IPS-18a (cell line): ENCODE measurements at regions not wholly inside any gene's neighbourhood (a gene's known extent, or its start where the extent isn't known, plus 50 kb on each side); places are given as distances from the start of the nearest gene placed in this dataset.

Experiments used
- H3K27ac ChIP-seq: one replicate; pipeline ENCODE4 v1.5.1; 2013; ENCODE audit warnings: low read length
- H3K27me3 ChIP-seq: one replicate; pipeline ENCODE4 v1.6.1; 2013; ENCODE audit warnings: mild to moderate bottlenecking, low read length; ENCODE audit not compliant: control insufficient read depth, insufficient read depth
- H3K36me3 ChIP-seq: one replicate; pipeline ENCODE4 v1.6.1; 2013; ENCODE audit warnings: low read depth, low read length; ENCODE audit not compliant: control insufficient read depth
- H3K4me1 ChIP-seq: one replicate; pipeline ENCODE4 v1.6.1; 2013; ENCODE audit warnings: low read depth, low read length; ENCODE audit not compliant: control insufficient read depth
- H3K4me3 ChIP-seq: one replicate; pipeline ENCODE4 v1.5.1; 2013; ENCODE audit warnings: low read length
- H3K9ac ChIP-seq: one replicate; pipeline ENCODE4 v1.6.1; 2013; ENCODE audit warnings: mild to moderate bottlenecking, low read length, moderate library complexity
- H3K9me3 ChIP-seq: one replicate; pipeline ENCODE4 v1.6.1; 2013; ENCODE audit warnings: low read depth, low read length; ENCODE audit not compliant: control insufficient read depth

GRCh38 chr6:48429610-48430009 is 318.6 kb upstream of the PTCHD4 start:
- Histone ChIP-seq H3K27ac (no peak overlapping the region), H3K9me3 (no peaks in the 10 kb centered on the region), H3K4me1 (no peaks in the 10 kb centered on the region), H3K27me3 (no peaks in the 10 kb centered on the region), H3K4me3 (no peak overlapping the region), H3K9ac (no peak overlapping the region), H3K36me3 (no peaks in the 10 kb centered on the region)

GRCh38 chr6:48429021-48429420 is 318.0 kb upstream of the PTCHD4 start:
- H3K36me3 ChIP-seq: no peaks in the 10 kb centered on the region

DNA sequence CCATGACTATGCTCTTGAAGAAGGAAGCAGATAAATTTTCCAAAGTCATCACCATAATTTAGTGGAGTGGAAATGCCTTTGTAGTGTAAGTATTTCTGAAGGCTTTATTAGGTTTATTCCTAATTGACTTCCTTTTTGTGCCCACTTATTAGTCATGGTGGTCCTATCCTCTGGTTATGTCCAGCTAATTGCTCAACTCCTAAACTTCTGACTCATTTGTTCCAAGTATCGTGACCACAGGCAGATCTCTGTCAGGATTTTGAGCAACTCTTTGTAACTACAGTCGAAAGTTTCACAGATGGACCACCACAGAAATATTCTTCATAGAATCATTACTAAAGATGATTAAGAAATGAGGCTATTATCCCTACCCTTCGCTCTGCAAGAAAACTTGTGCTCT is 315.6 kb upstream of the PTCHD4 start:
- no peak overlapping the region for H3K27ac ChIP-seq
- H3K9ac ChIP-seq: no peak overlapping the region
- no peak overlapping the region for H3K4me3 ChIP-seq
- H3K27me3 ChIP-seq: no peaks in the 10 kb centered on the region
- H3K9me3 ChIP-seq: no peaks in the 10 kb centered on the region
- no peaks in the 10 kb centered on the region for H3K4me1 ChIP-seq
- H3K36me3 ChIP-seq: no peaks in the 10 kb centered on the region

More at GRCh38 chr6:48429021-48429420, 318.0 kb upstream of the PTCHD4 start:
- Histone ChIP-seq H3K9me3 (no peaks in the 10 kb centered on the region), H3K4me1 (no peaks in the 10 kb centered on the region), H3K27me3 (no peaks in the 10 kb centered on the region), H3K27ac (no peak overlapping the region), H3K4me3 (no peak overlapping the region), H3K9ac (no peak overlapping the region)

DNA sequence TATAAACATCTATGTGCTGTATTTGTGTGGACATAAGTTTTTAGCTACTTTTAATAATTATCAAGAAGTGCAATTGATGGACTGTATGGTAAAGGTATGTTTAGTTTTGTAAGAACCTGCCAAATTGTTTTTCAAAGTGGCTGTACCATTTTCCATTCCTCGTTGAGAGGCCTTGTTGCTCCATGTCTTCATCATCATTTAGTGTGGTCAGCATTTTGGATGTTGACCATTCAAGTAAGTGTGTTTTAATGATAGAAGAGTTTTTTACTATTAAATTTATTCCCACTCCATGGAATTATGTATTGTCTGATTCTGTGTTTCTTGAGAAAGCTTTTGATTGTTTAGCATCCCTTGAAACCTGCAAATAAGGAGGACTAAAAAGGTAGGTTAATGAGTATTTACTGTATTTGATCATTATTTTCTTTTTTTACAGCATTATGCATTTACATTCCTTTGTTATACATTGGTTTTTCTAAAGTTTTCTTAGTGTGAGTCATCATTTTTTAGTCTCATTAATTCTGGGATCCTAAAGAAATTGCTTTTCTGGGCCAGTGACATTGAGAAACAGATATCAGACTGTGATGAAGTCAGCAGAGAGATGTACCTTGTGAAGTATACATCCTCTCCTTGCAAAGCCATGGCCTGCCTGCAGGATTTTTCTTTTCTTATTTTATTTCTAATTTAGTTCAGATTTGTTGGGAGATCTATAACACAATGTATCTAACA is 312.8 kb upstream of the PTCHD4 start:
- no peaks in the 10 kb centered on the region for H3K27me3 ChIP-seq
- H3K36me3 ChIP-seq: no peaks in the 10 kb centered on the region
- no peak overlapping the region for H3K27ac ChIP-seq
- H3K4me3 ChIP-seq: no peak overlapping the region
- H3K9me3 ChIP-seq: no peaks in the 10 kb centered on the region
- peaks cover 5% of the 10 kb centered on the region for H3K4me1 ChIP-seq
- H3K9ac ChIP-seq: no peak overlapping the region

DNA sequence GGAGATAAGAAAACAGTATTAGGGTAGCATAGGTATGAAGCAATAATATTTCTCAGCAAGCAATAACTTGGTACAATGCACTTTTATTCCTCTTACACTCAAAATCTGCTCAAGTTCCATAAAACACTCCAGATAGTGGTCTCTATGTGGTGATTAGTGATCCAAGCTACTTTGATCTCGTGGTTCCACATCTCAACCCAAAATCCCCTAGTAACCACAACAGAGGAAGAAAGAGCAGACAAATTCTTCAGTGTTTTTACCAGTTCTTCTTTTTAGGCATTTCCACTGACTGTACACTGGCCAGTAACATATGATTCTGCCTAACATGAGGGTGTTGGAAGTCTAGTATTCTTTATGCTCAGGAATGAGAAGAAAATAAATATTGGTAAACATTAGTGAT is 309.0 kb upstream of the PTCHD4 start:
- H3K9ac ChIP-seq: no peak overlapping the region
- no peaks in the 10 kb centered on the region for H3K27me3 ChIP-seq

DNA sequence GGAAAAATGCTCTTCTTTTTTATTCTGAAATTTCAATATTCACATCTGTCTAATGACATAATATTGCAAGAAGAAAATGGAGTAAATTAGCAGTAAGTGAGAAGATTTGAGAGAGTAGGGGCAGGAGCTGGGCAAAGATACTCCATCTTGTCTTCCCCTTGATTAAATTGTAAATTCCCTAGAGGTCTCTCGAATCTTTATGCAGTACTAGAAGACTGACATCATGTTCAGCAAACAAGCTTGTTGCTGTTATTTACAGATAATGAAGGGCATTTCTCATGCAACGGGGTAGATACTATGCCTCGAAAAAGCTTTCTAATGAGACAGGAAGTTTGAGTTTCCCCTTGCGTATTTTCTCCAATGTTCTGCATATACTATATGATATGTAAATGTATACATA is 306.9 kb upstream of the PTCHD4 start:
- Histone ChIP-seq H3K36me3 (no peaks in the 10 kb centered on the region), H3K27ac (no peak overlapping the region), H3K27me3 (no peaks in the 10 kb centered on the region), H3K9me3 (no peaks in the 10 kb centered on the region), H3K4me1 (peaks cover 5% of the 10 kb centered on the region), H3K9ac (no peak overlapping the region), H3K4me3 (no peak overlapping the region)

More for the DNA sequence above, 309.0 kb upstream of the PTCHD4 start:
- Histone ChIP-seq H3K36me3 (no peaks in the 10 kb centered on the region), H3K4me1 (peaks cover 5% of the 10 kb centered on the region), H3K9me3 (no peaks in the 10 kb centered on the region), H3K4me3 (no peak overlapping the region), H3K27ac (no peak overlapping the region)

DNA sequence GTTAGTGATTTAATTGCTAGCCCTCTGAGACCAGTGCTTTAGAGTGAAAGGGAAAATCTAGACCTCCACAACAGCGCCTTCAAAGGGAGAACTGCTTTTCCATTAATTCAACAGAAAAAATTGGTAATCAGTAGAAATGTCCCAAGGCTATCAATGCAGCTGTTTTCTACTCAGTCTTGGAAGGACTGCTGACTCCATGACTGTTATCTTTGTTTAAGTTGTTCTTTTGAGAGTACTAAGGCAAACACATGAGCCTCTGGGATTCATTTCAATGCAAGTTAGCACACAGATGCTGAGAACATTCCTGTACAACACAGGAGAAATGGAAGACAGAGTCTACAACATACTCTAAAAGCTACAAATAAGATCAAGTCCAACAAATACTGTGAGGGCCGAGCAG is 301.7 kb upstream of the PTCHD4 start:
- H3K36me3 ChIP-seq: no peaks in the 10 kb centered on the region

GRCh38 chr6:48404927-48405326 is 293.9 kb upstream of the PTCHD4 start:
- Histone ChIP-seq H3K9ac (no peak overlapping the region), H3K27me3 (no peaks in the 10 kb centered on the region), H3K4me1 (no peaks in the 10 kb centered on the region), H3K36me3 (no peaks in the 10 kb centered on the region), H3K9me3 (peaks cover 9% of the 10 kb centered on the region), H3K27ac (no peak overlapping the region), H3K4me3 (no peak overlapping the region)

More for the DNA sequence above, 301.7 kb upstream of the PTCHD4 start:
- H3K4me1 ChIP-seq: no peaks in the 10 kb centered on the region
- no peaks in the 10 kb centered on the region for H3K9me3 ChIP-seq
- no peak overlapping the region for H3K4me3 ChIP-seq
- H3K9ac ChIP-seq: no peak overlapping the region
- H3K27me3 ChIP-seq: no peaks in the 10 kb centered on the region
- no peak overlapping the region for H3K27ac ChIP-seq

DNA sequence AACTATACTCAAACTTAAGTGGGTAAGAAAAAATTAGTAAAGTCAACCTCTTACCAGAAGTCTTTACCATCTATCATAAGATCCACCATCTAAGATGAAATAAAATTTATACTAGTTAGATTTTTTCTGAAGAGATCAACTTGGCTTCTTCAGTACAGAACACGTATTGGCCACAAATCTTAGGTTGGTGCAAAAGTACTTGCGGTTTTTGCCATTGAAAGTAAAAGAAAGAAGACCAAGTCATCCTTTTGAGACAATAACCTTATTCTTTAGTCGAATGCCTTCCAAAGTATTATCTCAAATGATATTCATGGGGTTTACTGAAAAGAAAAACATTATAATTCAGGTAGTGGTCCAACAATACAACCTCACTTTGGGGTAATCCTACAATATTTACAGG is 292.6 kb upstream of the PTCHD4 start:
- Histone ChIP-seq H3K9me3 (peaks cover 9% of the 10 kb centered on the region), H3K9ac (no peak overlapping the region), H3K27me3 (no peaks in the 10 kb centered on the region), H3K4me1 (no peaks in the 10 kb centered on the region), H3K27ac (no peak overlapping the region), H3K4me3 (no peak overlapping the region), H3K36me3 (no peaks in the 10 kb centered on the region)

- H3K27ac ChIP-seq: no peak overlapping the region
- peaks cover 9% of the 10 kb centered on the region for H3K9me3 ChIP-seq
- H3K4me1 ChIP-seq: no peaks in the 10 kb centered on the region
- no peaks in the 10 kb centered on the region for H3K36me3 ChIP-seq
- no peak overlapping the region for H3K4me3 ChIP-seq
- no peak overlapping the region for H3K9ac ChIP-seq
- H3K27me3 ChIP-seq: no peaks in the 10 kb centered on the region
Observed at GRCh38 chr6:48401016-48401415, 290.0 kb upstream of the PTCHD4 start.

DNA sequence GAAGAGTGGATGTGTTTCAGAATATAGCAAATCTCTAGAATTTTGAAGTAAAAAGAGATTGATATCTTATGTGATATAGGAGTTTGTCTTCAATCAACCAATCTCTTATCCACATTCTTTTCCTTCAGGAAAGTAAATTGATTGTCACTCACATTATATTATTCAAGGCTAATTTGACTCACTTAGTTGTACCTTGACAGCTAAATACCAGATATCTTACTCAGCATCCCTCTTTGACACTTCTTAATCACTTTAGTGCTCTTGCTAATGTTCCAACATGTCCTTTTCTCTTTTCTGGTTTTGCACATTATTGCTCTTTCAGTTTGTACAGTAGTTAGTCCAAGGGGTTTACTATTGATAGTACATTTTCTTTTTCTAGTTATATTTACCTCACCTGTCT is 286.9 kb upstream of the PTCHD4 start:
- Histone ChIP-seq H3K27ac (no peak overlapping the region), H3K4me3 (no peak overlapping the region), H3K9me3 (no peaks in the 10 kb centered on the region), H3K27me3 (no peaks in the 10 kb centered on the region), H3K36me3 (no peaks in the 10 kb centered on the region), H3K9ac (no peak overlapping the region), H3K4me1 (no peaks in the 10 kb centered on the region)
